ENCODE measurements at regions not wholly inside any gene's neighbourhood (a gene's known extent, or its start where the extent isn't known, plus 50 kb on each side); places are given as distances from the start of the nearest gene placed in this dataset.

DNA sequence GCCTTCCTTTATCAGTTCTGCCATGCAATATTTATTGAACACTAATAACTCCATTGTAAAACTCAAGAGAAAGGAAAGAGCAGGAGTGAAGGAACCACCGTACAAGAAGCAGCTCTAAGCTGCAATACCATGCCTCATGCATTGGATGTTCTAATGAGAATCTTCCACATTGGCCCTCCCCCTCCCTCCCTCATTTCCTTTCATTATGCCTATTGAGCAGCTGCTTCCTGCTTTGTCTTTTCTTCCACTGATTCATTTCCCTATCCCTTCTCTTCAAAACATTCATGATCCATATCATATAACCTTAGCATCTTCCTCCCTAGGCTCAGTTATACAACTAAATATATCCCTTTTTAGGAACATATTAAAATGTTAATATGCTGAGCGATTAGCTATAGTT, 698.7 kb upstream of the GOLIM4 start:
- no peak overlapping the region for H3K27ac ChIP-seq (ENCODE audit: low read depth)
- no peak overlapping the region for H3K4me3 ChIP-seq
- peaks cover 23% of the 10 kb centered on the region for H3K4me1 ChIP-seq (ENCODE audit: insufficient read depth)
- H3K79me2 ChIP-seq (replicated peaks; ENCODE audit: insufficient read depth) = no peaks in the 10 kb centered on the region
- Mint-ChIP-seq H3K27me3 (ENCODE audit: insufficient read depth, low read depth, poor library complexity) (no peaks in the 10 kb centered on the region), H3K4me1 (peaks cover 26% of the 10 kb centered on the region), H3K36me3 (ENCODE audit: low read depth) (no peaks in the 10 kb centered on the region), H3K27ac (no peak overlapping the region), H3K9me3 (no peaks in the 10 kb centered on the region), H3K4me3 (no peak overlapping the region)
- no peak for DNase-seq (ENCODE audit: low spot score)
- TF ChIP-seq CREB1 (CRISPR knock-in tag; IDR thresholded peaks at IDR 0.05; ENCODE audit: low read depth) (no peak), ZNF331 (CRISPR knock-in tag; IDR thresholded peaks at IDR 0.05; ENCODE audit: low read depth) (no peak), ZNF114 (CRISPR knock-in tag; IDR thresholded peaks at IDR 0.05) (no peak), JUNB (IDR thresholded peaks at IDR 0.05; ENCODE audit: unreplicated experiment) (no peak), EZH2 (IDR thresholded peaks at IDR 0.05; ENCODE audit: low read depth, unreplicated experiment) (no peak), NANOG (IDR thresholded peaks at IDR 0.05; ENCODE audit: borderline replicate concordance) (no peak), POLR2AphosphoS5 (IDR thresholded peaks at IDR 0.05; ENCODE audit: low read depth) (no peak), EZH2phosphoT487 (IDR thresholded peaks at IDR 0.05; ENCODE audit: unreplicated experiment) (no peak), STAT1 (IDR thresholded peaks at IDR 0.05; ENCODE audit: unreplicated experiment) (no peak)
- TF ChIP-seq, protein P1, sequence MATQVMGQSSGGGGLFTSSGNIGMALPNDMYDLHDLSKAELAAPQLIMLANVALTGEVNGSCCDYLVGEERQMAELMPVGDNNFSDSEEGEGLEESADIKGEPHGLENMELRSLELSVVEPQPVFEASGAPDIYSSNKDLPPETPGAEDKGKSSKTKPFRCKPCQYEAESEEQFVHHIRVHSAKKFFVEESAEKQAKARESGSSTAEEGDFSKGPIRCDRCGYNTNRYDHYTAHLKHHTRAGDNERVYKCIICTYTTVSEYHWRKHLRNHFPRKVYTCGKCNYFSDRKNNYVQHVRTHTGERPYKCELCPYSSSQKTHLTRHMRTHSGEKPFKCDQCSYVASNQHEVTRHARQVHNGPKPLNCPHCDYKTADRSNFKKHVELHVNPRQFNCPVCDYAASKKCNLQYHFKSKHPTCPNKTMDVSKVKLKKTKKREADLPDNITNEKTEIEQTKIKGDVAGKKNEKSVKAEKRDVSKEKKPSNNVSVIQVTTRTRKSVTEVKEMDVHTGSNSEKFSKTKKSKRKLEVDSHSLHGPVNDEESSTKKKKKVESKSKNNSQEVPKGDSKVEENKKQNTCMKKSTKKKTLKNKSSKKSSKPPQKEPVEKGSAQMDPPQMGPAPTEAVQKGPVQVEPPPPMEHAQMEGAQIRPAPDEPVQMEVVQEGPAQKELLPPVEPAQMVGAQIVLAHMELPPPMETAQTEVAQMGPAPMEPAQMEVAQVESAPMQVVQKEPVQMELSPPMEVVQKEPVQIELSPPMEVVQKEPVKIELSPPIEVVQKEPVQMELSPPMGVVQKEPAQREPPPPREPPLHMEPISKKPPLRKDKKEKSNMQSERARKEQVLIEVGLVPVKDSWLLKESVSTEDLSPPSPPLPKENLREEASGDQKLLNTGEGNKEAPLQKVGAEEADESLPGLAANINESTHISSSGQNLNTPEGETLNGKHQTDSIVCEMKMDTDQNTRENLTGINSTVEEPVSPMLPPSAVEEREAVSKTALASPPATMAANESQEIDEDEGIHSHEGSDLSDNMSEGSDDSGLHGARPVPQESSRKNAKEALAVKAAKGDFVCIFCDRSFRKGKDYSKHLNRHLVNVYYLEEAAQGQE (IDR thresholded peaks at IDR 0.05; ENCODE audit: unreplicated experiment) = no peak
- TF ChIP-seq, protein P2, sequence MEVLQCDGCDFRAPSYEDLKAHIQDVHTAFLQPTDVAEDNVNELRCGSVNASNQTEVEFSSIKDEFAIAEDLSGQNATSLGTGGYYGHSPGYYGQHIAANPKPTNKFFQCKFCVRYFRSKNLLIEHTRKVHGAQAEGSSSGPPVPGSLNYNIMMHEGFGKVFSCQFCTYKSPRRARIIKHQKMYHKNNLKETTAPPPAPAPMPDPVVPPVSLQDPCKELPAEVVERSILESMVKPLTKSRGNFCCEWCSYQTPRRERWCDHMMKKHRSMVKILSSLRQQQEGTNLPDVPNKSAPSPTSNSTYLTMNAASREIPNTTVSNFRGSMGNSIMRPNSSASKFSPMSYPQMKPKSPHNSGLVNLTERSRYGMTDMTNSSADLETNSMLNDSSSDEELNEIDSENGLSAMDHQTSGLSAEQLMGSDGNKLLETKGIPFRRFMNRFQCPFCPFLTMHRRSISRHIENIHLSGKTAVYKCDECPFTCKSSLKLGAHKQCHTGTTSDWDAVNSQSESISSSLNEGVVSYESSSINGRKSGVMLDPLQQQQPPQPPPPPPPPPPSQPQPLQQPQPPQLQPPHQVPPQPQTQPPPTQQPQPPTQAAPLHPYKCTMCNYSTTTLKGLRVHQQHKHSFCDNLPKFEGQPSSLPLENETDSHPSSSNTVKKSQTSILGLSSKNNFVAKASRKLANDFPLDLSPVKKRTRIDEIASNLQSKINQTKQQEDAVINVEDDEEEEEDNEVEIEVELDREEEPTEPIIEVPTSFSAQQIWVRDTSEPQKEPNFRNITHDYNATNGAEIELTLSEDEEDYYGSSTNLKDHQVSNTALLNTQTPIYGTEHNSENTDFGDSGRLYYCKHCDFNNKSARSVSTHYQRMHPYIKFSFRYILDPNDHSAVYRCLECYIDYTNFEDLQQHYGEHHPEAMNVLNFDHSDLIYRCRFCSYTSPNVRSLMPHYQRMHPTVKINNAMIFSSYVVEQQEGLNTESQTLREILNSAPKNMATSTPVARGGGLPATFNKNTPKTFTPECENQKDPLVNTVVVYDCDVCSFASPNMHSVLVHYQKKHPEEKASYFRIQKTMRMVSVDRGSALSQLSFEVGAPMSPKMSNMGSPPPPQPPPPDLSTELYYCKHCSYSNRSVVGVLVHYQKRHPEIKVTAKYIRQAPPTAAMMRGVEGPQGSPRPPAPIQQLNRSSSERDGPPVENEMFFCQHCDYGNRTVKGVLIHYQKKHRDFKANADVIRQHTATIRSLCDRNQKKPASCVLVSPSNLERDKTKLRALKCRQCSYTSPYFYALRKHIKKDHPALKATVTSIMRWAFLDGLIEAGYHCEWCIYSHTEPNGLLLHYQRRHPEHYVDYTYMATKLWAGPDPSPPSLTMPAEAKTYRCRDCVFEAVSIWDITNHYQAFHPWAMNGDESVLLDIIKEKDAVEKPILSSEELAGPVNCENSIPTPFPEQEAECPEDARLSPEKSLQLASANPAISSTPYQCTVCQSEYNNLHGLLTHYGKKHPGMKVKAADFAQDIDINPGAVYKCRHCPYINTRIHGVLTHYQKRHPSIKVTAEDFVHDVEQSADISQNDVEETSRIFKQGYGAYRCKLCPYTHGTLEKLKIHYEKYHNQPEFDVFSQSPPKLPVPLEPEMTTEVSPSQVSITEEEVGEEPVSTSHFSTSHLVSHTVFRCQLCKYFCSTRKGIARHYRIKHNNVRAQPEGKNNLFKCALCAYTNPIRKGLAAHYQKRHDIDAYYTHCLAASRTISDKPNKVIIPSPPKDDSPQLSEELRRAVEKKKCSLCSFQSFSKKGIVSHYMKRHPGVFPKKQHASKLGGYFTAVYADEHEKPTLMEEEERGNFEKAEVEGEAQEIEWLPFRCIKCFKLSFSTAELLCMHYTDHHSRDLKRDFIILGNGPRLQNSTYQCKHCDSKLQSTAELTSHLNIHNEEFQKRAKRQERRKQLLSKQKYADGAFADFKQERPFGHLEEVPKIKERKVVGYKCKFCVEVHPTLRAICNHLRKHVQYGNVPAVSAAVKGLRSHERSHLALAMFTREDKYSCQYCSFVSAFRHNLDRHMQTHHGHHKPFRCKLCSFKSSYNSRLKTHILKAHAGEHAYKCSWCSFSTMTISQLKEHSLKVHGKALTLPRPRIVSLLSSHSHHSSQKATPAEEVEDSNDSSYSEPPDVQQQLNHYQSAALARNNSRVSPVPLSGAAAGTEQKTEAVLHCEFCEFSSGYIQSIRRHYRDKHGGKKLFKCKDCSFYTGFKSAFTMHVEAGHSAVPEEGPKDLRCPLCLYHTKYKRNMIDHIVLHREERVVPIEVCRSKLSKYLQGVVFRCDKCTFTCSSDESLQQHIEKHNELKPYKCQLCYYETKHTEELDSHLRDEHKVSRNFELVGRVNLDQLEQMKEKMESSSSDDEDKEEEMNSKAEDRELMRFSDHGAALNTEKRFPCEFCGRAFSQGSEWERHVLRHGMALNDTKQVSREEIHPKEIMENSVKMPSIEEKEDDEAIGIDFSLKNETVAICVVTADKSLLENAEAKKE (CRISPR knock-in tag; IDR thresholded peaks at IDR 0.05) = no peak
- TF ChIP-seq, protein P3, sequence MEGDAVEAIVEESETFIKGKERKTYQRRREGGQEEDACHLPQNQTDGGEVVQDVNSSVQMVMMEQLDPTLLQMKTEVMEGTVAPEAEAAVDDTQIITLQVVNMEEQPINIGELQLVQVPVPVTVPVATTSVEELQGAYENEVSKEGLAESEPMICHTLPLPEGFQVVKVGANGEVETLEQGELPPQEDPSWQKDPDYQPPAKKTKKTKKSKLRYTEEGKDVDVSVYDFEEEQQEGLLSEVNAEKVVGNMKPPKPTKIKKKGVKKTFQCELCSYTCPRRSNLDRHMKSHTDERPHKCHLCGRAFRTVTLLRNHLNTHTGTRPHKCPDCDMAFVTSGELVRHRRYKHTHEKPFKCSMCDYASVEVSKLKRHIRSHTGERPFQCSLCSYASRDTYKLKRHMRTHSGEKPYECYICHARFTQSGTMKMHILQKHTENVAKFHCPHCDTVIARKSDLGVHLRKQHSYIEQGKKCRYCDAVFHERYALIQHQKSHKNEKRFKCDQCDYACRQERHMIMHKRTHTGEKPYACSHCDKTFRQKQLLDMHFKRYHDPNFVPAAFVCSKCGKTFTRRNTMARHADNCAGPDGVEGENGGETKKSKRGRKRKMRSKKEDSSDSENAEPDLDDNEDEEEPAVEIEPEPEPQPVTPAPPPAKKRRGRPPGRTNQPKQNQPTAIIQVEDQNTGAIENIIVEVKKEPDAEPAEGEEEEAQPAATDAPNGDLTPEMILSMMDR (conservative IDR thresholded peaks at IDR 0.05; ENCODE audit: low read depth in 2 of 2) = no peak
- TF ChIP-seq, protein P4, sequence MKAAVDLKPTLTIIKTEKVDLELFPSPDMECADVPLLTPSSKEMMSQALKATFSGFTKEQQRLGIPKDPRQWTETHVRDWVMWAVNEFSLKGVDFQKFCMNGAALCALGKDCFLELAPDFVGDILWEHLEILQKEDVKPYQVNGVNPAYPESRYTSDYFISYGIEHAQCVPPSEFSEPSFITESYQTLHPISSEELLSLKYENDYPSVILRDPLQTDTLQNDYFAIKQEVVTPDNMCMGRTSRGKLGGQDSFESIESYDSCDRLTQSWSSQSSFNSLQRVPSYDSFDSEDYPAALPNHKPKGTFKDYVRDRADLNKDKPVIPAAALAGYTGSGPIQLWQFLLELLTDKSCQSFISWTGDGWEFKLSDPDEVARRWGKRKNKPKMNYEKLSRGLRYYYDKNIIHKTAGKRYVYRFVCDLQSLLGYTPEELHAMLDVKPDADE (IDR thresholded peaks at IDR 0.05) = no peak
- no peaks in the 10 kb centered on the region for H4K20me1 ChIP-seq (replicated peaks; ENCODE audit: insufficient read depth)
- H2AFZ ChIP-seq = no peak overlapping the region
- peaks cover 11% of the 10 kb centered on the region; the same call in 1 of the 2 replicates for H3K9me2 ChIP-seq (ENCODE audit: insufficient read depth)
- no peaks in the 10 kb centered on the region for H3K27me3 ChIP-seq (ENCODE audit: insufficient read depth)
- H3F3A ChIP-seq (replicated peaks; ENCODE audit: low read depth) = no peaks in the 10 kb centered on the region
- no peaks in the 10 kb centered on the region for H3K36me3 ChIP-seq (ENCODE audit: insufficient read depth)
- H3K4me2 ChIP-seq = no peak overlapping the region
- ATAC-seq = no peak

Data from GM23338 (cell line).